Upper lobe of left lung (tissue), 6 donors: ENCODE measurements at regions not wholly inside any gene's neighbourhood (a gene's known extent, or its start where the extent isn't known, plus 50 kb on each side); places are given as distances from the start of the nearest gene placed in this dataset.
"Not testable (repeated sequence)": the region's sequence is repeated elsewhere in the genome, so short reads cannot be mapped to it uniquely, and the experiment has no call there.

Experiments used
- ATAC-seq, 2 donors: fragments of 200-7000 bp; cut with Tn5 transposase; one replicate each; pipeline ENCODE4 v1.9.1; 2022; ENCODE audit warnings: mild to moderate bottlenecking in 2 of 2, moderate library complexity in 2 of 2; ENCODE audit not compliant: low FRiP score in 2 of 2
- DNase-seq, 2 donors: peaks; one replicate each; pipeline ENCODE4 v3.0.0-alpha.2; 2019 to 2020
- H3K27ac ChIP-seq, 4 donors: fragments of 200-600 bp; sonication (generic); one replicate each; pipeline ENCODE4 v1.5.1; 2016 to 2019
- H3K27me3 ChIP-seq, 4 donors: fragments of 200-600 bp; sonication (generic); one replicate each; pipeline ENCODE4 v1.5.1; 2017 to 2019
- H3K36me3 ChIP-seq, 4 donors: fragments of 200-600 bp; sonication (generic); one replicate each; pipeline ENCODE4 v1.5.1; 2016 to 2019
- H3K4me1 ChIP-seq, 4 donors: fragments of 200-600 bp; sonication (generic); one replicate each; pipeline ENCODE4 v1.5.1; 2018 to 2019
- H3K4me3 ChIP-seq, 4 donors: fragments of 200-600 bp; sonication (generic); one replicate each; pipeline ENCODE4 v1.5.1; 2017 to 2019; ENCODE audit warnings: mild to moderate bottlenecking in 2 of 4, moderate library complexity in 1 of 4
- H3K9me3 ChIP-seq, 4 donors: fragments of 200-600 bp; sonication (generic); one replicate each; pipeline ENCODE4 v1.5.1; 2018 to 2019
- CTCF ChIP-seq, 6 experiments: fragments of 450-650 bp in 4 of 6; fragments of 200-600 bp in 2 of 6; sonication (generic) in 2 of 6; IDR thresholded peaks; one replicate each; pipeline ENCODE4 v1.5.1; 2016 to 2019; ENCODE audit warnings: antibody characterized with exemption in 6 of 6
- EP300 ChIP-seq, 4 donors: sonication (generic); formaldehyde crosslinking; IDR thresholded peaks; one replicate each; pipeline ENCODE4 v1.5.1; 2017; ENCODE audit warnings: antibody characterized with exemption in 4 of 4, control low read depth in 2 of 4
- POLR2A ChIP-seq, 4 donors: fragments of 450-650 bp; IDR thresholded peaks; one replicate each; pipeline ENCODE4 v1.5.1; 2016 to 2017; ENCODE audit warnings: antibody characterized with exemption in 4 of 4, mild to moderate bottlenecking in 2 of 4
- POLR2AphosphoS5 ChIP-seq, 2 donors: sonication (generic); formaldehyde crosslinking; IDR thresholded peaks; one replicate each; pipeline ENCODE4 v1.5.1; 2017; ENCODE audit warnings: antibody characterized with exemption in 2 of 2
- WGBS, 2 donors: methylation state at CpG; one replicate each; pipeline ENCODE4 v1.1.5; 2017 to 2018; 5-methylcytosine and 5-hydroxymethylcytosine counted together
- donor health status: DM: no; HTN: no; CAD: no; lungs with moderate emphysema.
- donor health status: DM: no; HTN: yes; CAD: no; lungs with severe emphysema.

GRCh38 chr16:79839466-79840341 lies 239.2 kb upstream of the MAF start:
- peak overlapping the region in 2 of 4 donors; percentile 1 to 31 for H3K27ac ChIP-seq
- H3K4me3 ChIP-seq: no peak overlapping the region
- no peaks in the 10 kb centered on the region for H3K9me3 ChIP-seq
- WGBS, 2 donors: 66 to 84% methylated on average over 12 to 14 of the region's 14 CpGs
- no peak for TF ChIP-seq POLR2AphosphoS5 (IDR thresholded peaks at IDR 0.05)
- TF ChIP-seq POLR2A (IDR thresholded peaks at IDR 0.05): no peak
- TF ChIP-seq CTCF (IDR thresholded peaks at IDR 0.05): no peak
- no peak for TF ChIP-seq EP300 (IDR thresholded peaks at IDR 0.05)
- H3K27me3 ChIP-seq: no peaks in the 10 kb centered on the region
- H3K4me1 ChIP-seq: no peaks in the 10 kb centered on the region
- H3K36me3 ChIP-seq: no peaks in the 10 kb centered on the region
- ATAC-seq (peak; percentile 65 to 81), DNase-seq (peak in 1 of 2 donors; percentile 8)

- ATAC-seq (peak; percentile 29 to 35), DNase-seq (no peak)
- no peaks in the 10 kb centered on the region for H3K9me3 ChIP-seq
- H3K4me1 ChIP-seq: no peaks in the 10 kb centered on the region
- no peaks in the 10 kb centered on the region for H3K27me3 ChIP-seq
- H3K36me3 ChIP-seq: no peaks in the 10 kb centered on the region
- peak overlapping the region in 1 of 4 donors; percentile 4 for H3K27ac ChIP-seq
- peak in 1 of 2 donors; percentile 76 for TF ChIP-seq POLR2AphosphoS5 (IDR thresholded peaks at IDR 0.05)
- no peak for TF ChIP-seq EP300 (IDR thresholded peaks at IDR 0.05)
- no peak overlapping the region for H3K4me3 ChIP-seq
- WGBS, 2 donors: 58 to 67% methylated on average over 19 of the region's 19 CpGs
These were observed 238.1 kb upstream of the MAF start for GRCh38 chr16:79838496-79839259.

GRCh38 chr16:79836144-79836543 lies 235.6 kb upstream of the MAF start:
- 100% methylated on average over 2 of the region's 2 CpGs for whole genome bisulfite sequencing, 2 donors
- Histone ChIP-seq H3K27me3 (no peaks in the 10 kb centered on the region), H3K36me3 (no peaks in the 10 kb centered on the region), H3K9me3 (no peaks in the 10 kb centered on the region), H3K4me1 (no peaks in the 10 kb centered on the region), H3K4me3 (no peak overlapping the region), H3K27ac (no peak overlapping the region)
- TF ChIP-seq POLR2A (IDR thresholded peaks at IDR 0.05) (no peak), EP300 (IDR thresholded peaks at IDR 0.05) (no peak), POLR2AphosphoS5 (IDR thresholded peaks at IDR 0.05) (no peak), CTCF (IDR thresholded peaks at IDR 0.05) (no peak)
- ATAC-seq (no peak), DNase-seq (no peak)

- no peak for DNase-seq
- no peak overlapping the region for H3K27ac ChIP-seq
- no peaks in the 10 kb centered on the region for H3K27me3 ChIP-seq
- H3K36me3 ChIP-seq: no peaks in the 10 kb centered on the region
- peak in 1 of 2 donors; percentile 72 for ATAC-seq
- H3K4me3 ChIP-seq: no peak overlapping the region
- TF ChIP-seq EP300 (IDR thresholded peaks at IDR 0.05): no peak
- no peak for TF ChIP-seq POLR2AphosphoS5 (IDR thresholded peaks at IDR 0.05)
- no peak for TF ChIP-seq POLR2A (IDR thresholded peaks at IDR 0.05)
- no peak for TF ChIP-seq CTCF (IDR thresholded peaks at IDR 0.05)
- no peaks in the 10 kb centered on the region for H3K9me3 ChIP-seq
- WGBS, 2 donors: 89 to 90% methylated on average over 7 of the region's 7 CpGs
- H3K4me1 ChIP-seq: no peaks in the 10 kb centered on the region
These were observed 234.7 kb upstream of the MAF start for GRCh38 chr16:79835194-79835593.

GRCh38 chr16:79834720-79835119 lies 234.2 kb upstream of the MAF start:
- Histone ChIP-seq H3K27me3 (no peaks in the 10 kb centered on the region), H3K36me3 (no peaks in the 10 kb centered on the region), H3K9me3 (no peaks in the 10 kb centered on the region), H3K4me3 (no peak overlapping the region), H3K27ac (no peak overlapping the region), H3K4me1 (no peaks in the 10 kb centered on the region)
- DNase-seq (no peak), ATAC-seq (peak in 1 of 2 donors; percentile 66)
- WGBS, 2 donors: 73 to 84% methylated on average over 4 of the region's 4 CpGs
- TF ChIP-seq POLR2AphosphoS5 (IDR thresholded peaks at IDR 0.05) (no peak), POLR2A (IDR thresholded peaks at IDR 0.05) (no peak), CTCF (IDR thresholded peaks at IDR 0.05) (no peak), EP300 (IDR thresholded peaks at IDR 0.05) (no peak)

GRCh38 chr16:79834003-79834402 lies 233.5 kb upstream of the MAF start:
- not testable (repeated sequence) for H3K27me3 ChIP-seq, H3K9me3 ChIP-seq, H3K4me3 ChIP-seq, H3K4me1 ChIP-seq, H3K36me3 ChIP-seq, ATAC-seq, H3K27ac ChIP-seq, DNase-seq
